ENCODE measurements at regions not wholly inside any gene's neighbourhood (a gene's known extent, or its start where the extent isn't known, plus 50 kb on each side); places are given as distances from the start of the nearest gene placed in this dataset.

DNA sequence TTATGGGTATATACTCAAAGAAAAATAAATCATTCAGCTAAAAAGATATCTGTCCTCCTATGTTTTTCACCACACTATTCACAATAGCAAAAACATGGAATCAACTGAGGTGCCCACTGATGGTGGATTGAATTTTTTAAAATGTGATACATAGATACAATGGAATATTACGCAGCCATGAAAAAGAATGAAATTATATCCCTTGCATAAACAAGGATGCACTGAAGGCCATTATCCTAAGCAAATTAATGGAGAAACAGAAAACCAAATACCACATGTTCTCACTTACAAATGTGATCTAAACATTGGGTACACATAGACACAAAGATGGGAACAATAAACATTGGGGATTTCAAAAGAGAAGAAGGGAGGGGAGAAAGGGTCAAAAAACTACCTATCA, 964.2 kb upstream of the IGFBP7 start:
- TF ChIP-seq ZFP1 (CRISPR knock-in tag; IDR thresholded peaks at IDR 0.05) = no peak
- TF ChIP-seq, protein P1, sequence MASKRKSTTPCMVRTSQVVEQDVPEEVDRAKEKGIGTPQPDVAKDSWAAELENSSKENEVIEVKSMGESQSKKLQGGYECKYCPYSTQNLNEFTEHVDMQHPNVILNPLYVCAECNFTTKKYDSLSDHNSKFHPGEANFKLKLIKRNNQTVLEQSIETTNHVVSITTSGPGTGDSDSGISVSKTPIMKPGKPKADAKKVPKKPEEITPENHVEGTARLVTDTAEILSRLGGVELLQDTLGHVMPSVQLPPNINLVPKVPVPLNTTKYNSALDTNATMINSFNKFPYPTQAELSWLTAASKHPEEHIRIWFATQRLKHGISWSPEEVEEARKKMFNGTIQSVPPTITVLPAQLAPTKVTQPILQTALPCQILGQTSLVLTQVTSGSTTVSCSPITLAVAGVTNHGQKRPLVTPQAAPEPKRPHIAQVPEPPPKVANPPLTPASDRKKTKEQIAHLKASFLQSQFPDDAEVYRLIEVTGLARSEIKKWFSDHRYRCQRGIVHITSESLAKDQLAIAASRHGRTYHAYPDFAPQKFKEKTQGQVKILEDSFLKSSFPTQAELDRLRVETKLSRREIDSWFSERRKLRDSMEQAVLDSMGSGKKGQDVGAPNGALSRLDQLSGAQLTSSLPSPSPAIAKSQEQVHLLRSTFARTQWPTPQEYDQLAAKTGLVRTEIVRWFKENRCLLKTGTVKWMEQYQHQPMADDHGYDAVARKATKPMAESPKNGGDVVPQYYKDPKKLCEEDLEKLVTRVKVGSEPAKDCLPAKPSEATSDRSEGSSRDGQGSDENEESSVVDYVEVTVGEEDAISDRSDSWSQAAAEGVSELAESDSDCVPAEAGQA (IDR thresholded peaks at IDR 0.05; ENCODE audit: low read depth) = no peak
- TF ChIP-seq, protein P1 (CRISPR knock-in tag; IDR thresholded peaks at IDR 0.05; ENCODE audit: borderline replicate concordance) = no peak
- no peak for TF ChIP-seq FOXC1 (CRISPR knock-in tag; IDR thresholded peaks at IDR 0.05; ENCODE audit: borderline replicate concordance)
- no peak for TF ChIP-seq SIX1 (CRISPR knock-in tag; IDR thresholded peaks at IDR 0.05; ENCODE audit: borderline replicate concordance)
- no peak for TF ChIP-seq ZNF33A (CRISPR knock-in tag; IDR thresholded peaks at IDR 0.05; ENCODE audit: borderline replicate concordance)
- TF ChIP-seq ZNF101 (CRISPR knock-in tag; IDR thresholded peaks at IDR 0.05; ENCODE audit: borderline replicate concordance, low read depth) = no peak
- TF ChIP-seq, protein P2, sequence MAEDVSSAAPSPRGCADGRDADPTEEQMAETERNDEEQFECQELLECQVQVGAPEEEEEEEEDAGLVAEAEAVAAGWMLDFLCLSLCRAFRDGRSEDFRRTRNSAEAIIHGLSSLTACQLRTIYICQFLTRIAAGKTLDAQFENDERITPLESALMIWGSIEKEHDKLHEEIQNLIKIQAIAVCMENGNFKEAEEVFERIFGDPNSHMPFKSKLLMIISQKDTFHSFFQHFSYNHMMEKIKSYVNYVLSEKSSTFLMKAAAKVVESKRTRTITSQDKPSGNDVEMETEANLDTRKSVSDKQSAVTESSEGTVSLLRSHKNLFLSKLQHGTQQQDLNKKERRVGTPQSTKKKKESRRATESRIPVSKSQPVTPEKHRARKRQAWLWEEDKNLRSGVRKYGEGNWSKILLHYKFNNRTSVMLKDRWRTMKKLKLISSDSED (CRISPR knock-in tag; IDR thresholded peaks at IDR 0.05) = no peak
- TF ChIP-seq SPEN (CRISPR knock-in tag; IDR thresholded peaks at IDR 0.05; ENCODE audit: low read depth) = no peak
- no peak for TF ChIP-seq CCDC6 (CRISPR knock-in tag; IDR thresholded peaks at IDR 0.05)
- no peak for TF ChIP-seq NCOA1 (CRISPR knock-in tag; IDR thresholded peaks at IDR 0.05)
- intact Hi-C loops (cut with micrococcal nuclease; ENCODE audit: unreplicated experiment) (no loop called here), in situ Hi-C loops (cut with HindIII; ENCODE audit: extremely low pct_ligation_motif_present, low pct_unique_long_range_greater_than_20kb) (no loop called here)
- Histone ChIP-seq H4K20me1 (ENCODE audit: insufficient read depth, low read length) (no peaks in the 10 kb centered on the region), H3K36me3 (replicated peaks in 1 of 2; ENCODE audit: control insufficient read depth in 1 of 2, insufficient read depth in 2 of 2, low read length in 2 of 2) (no peaks in the 10 kb centered on the region), H3K9me3 (ENCODE audit: low read length) (peaks cover 75% of the 10 kb centered on the region), H3K4me2 (ENCODE audit: low read depth, low read length) (no peak overlapping the region), H3K9ac (ENCODE audit: insufficient read depth, low read depth, low read length) (no peak overlapping the region), H3K4me1 (ENCODE audit: insufficient read depth, low read length) (no peaks in the 10 kb centered on the region), H3K79me2 (ENCODE audit: insufficient read depth, low read length) (no peaks in the 10 kb centered on the region), H2AFZ (ENCODE audit: low read length) (no peak overlapping the region), H3K27ac (ENCODE audit: extremely low read length, insufficient read depth, low read length) (no peak overlapping the region), H3K4me3 (replicated peaks in 1 of 3; ENCODE audit: insufficient read depth in 1 of 3, low read depth in 2 of 3, low read length in 3 of 3) (no peak overlapping the region), H3K27me3 (ENCODE audit: control insufficient read depth in 1 of 2, insufficient read depth in 2 of 2, low read length in 2 of 2) (no peaks in the 10 kb centered on the region)
- no peak for DNase-seq (ENCODE audit: low spot score)
- POLR2A ChIA-PET = no interaction called here
- CTCF ChIA-PET (ENCODE audit: low intra/inter-chr PET ratio, low total read pairs) = no interaction called here
- BruUV-seq (replicated peaks) = no TSS peak
- 3% methylated on average over 1 of the region's 1 CpG for WGBS (ENCODE audit: low lambda C conversion rate)
- FAIRE-seq = no peak
- no peak for ATAC-seq

Data from HepG2 (cell line).